ENCODE measurements at regions not wholly inside any gene's neighbourhood (a gene's known extent, or its start where the extent isn't known, plus 50 kb on each side); places are given as distances from the start of the nearest gene placed in this dataset.

- intact Hi-C loops (cut with DNase I), result no loop called here
- no peaks in the 10 kb centered on the region for H3K36me3 ChIP-seq (ENCODE audit: insufficient read depth in 1 of 2, low read depth in 1 of 2)
- TF ChIP-seq, protein P1, sequence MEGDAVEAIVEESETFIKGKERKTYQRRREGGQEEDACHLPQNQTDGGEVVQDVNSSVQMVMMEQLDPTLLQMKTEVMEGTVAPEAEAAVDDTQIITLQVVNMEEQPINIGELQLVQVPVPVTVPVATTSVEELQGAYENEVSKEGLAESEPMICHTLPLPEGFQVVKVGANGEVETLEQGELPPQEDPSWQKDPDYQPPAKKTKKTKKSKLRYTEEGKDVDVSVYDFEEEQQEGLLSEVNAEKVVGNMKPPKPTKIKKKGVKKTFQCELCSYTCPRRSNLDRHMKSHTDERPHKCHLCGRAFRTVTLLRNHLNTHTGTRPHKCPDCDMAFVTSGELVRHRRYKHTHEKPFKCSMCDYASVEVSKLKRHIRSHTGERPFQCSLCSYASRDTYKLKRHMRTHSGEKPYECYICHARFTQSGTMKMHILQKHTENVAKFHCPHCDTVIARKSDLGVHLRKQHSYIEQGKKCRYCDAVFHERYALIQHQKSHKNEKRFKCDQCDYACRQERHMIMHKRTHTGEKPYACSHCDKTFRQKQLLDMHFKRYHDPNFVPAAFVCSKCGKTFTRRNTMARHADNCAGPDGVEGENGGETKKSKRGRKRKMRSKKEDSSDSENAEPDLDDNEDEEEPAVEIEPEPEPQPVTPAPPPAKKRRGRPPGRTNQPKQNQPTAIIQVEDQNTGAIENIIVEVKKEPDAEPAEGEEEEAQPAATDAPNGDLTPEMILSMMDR (IDR thresholded peaks at IDR 0.05), result no peak
- no peaks in the 10 kb centered on the region for H3K27me3 ChIP-seq (ENCODE audit: insufficient read depth in 3 of 3, low read length in 2 of 3)
- ATAC-seq, result no peak
- H3K27ac ChIP-seq, result no peak overlapping the region
- no peaks in the 10 kb centered on the region for H3K9me3 ChIP-seq
- DNase-seq, result no peak
- WGBS, 3 donors, result 52 to 61% (median 56%) methylated on average over 2 of the region's 2 CpGs
- H3K4me1 ChIP-seq, result no peaks in the 10 kb centered on the region
- no peak overlapping the region for H3K4me3 ChIP-seq
These were observed 55.2 kb upstream of the PLD5 start for GRCh38 chr1:242579528-242580235.
